Activated CD8-positive, alpha-beta memory T cell treated with anti-CD3 and anti-CD28 coated beads for 48 hours (primary cell): ENCODE measurements at regions not wholly inside any gene's neighbourhood (a gene's known extent, or its start where the extent isn't known, plus 50 kb on each side); places are given as distances from the start of the nearest gene placed in this dataset.

Experiments
- DNase-seq, 3 experiments: peaks; one replicate each; pipeline ENCODE4 v3.0.0-alpha.2; 2020; ENCODE audit warnings: low read depth in 2 of 3, low spot score in 2 of 3

GRCh38 chr14:98555440-98555839, 716.6 kb downstream of the BCL11B start:
- no peak for DNase-seq

GRCh38 chr14:98564006-98564405, 708.0 kb downstream of the BCL11B start:
- DNase-seq, result no peak

- DNase-seq, result no peak
Observed at GRCh38 chr14:98564541-98564940, 707.5 kb downstream of the BCL11B start.

DNA sequence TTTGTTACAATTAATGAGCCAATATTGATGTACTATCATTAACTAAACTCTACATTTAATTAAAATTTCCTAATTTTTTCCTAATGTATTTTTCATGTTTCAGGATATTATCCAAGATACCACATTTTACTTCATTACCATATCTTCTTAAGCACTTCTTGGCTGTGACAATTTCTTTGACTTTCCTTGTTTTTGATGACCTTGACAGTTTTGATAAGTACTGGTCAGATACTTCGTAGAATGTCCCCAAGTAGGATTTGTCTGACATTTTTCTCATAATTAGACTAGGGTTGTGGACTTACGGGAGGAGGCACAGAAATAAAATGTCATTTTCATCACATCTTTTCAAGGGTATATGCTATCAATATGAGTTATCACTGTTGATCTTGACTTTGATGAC, 700.9 kb downstream of the BCL11B start:
- DNase-seq, result no peak

DNA sequence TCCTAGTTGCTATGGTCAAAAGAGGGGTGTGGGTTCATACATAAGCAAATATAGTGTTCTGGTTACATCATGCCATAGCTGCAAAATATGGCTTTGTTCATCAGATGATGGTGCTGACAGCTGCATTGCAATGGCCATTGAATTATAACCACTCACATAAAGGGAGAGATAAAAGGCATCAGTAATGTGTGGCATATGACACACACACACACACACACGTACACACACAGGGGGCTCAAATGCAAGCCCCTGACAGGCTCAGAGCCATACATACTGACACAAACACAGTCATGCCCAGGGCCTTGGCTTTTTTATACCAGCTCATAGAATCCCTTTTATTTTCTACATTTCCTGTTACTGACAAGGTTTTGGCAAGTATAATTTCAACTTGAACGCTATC, 698.9 kb downstream of the BCL11B start:
- no peak for DNase-seq

GRCh38 chr14:98576463-98576862, 695.5 kb downstream of the BCL11B start:
- no peak for DNase-seq

DNA sequence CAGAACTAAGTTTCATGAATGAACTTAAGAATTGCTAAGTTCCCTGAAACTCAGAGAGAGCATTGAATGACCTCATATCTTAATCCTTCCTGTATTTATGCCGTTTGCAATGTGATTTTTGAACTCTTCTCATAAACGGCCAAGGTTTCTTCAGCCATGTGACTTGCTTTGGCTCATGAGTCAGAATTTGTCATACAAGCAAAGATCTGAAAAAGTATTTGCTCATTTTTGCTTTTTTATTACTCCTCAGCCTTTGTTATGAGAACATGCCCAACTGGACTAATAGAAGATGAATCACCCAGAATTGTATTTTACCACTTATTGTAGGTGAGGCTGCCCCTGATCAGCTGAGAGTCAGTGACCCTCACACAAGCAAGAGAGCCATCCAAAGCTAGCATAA, 693.8 kb downstream of the BCL11B start:
- no peak for DNase-seq

DNA sequence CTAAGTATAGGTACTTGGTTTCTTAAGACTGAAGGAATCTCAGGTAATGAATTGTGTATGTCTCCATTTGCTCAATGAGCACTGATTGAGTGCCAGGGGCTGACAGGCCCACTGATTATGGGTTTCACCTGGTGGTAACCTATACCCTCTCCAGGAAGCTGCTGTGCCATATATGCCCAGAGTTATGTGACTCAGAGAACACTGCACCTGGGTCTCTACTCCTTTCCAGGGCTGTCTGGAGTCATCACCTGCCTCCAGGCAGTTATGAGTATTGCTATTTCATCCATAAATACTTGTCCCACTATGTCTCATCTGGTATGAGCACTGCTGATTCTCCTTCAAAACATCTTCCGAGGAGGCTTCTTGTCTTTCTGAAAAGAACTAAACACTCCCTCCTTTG, 692.9 kb downstream of the BCL11B start:
- no peak for DNase-seq

- DNase-seq, result no peak
Observed at GRCh38 chr14:98580131-98580678, 691.8 kb downstream of the BCL11B start.

DNA sequence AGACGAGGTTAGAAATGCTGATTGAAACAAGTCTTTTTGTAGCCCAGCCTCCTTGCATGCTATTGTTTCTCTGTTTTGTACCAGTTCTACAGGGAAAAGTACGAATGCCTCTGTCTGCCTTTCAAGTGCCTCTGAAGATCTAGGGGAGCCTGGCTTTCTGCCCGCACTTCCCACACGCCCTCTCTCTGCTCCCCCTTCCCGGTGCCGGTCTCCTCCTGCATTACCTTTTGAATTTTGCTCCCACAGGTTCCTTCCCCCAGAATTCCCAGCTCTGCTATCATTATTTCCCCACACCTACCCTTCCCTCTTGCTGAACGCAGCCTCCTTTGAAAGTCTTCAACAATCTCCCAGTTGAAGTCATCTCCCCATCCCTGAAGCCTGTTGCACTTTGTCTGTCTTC, 689.7 kb downstream of the BCL11B start:
- DNase-seq, result no peak

GRCh38 chr14:98591161-98591560, 680.8 kb downstream of the BCL11B start:
- no peak for DNase-seq

DNA sequence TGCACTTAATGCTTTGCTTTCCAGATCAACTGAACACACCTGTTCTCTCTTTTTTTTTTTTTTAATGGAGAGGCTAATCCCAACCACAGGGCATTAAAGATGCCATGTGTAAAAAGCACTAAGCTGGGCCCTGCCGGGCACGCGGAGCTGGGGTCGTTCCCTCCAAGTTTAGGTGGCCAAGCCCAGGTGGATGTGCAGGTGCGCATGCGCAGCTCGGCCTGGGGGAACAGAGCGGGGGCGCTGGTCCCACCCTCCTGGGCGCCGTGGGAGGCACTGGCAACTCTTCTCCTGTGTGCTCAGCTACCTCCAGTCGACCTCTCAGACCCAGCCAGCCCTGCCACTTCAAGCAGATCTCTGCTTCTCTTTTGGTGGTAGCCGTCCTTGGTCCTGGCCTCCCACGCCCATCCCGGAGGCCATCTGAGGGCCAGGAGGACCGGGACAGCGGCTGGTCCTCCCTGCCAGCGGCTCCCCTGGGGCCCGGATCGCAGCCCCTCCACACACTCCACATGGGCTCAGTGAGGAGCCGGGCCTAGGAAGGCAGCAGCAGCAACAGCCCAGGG, 679.3 kb downstream of the BCL11B start:
- no peak for DNase-seq

DNA sequence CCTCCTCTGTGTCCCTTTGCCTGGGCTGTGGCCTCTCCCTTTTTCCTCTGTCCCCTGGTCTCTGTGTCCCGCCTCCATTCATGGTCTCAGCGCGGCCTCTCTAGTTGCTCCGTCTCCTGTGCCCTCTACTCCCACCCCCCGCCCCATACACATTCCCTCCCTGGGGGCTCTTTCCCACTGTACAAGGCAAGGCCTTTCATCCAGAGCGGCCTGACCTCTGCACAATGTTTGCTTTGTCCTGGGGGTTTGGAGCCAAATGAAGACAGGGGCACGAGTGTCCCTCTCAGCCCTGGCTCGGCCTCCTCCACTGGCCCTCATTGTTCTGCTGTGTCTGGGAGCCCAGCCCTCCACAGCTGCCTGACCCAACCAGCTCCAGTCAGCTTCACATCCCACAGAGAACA, 678.6 kb downstream of the BCL11B start:
- no peak for DNase-seq

DNA sequence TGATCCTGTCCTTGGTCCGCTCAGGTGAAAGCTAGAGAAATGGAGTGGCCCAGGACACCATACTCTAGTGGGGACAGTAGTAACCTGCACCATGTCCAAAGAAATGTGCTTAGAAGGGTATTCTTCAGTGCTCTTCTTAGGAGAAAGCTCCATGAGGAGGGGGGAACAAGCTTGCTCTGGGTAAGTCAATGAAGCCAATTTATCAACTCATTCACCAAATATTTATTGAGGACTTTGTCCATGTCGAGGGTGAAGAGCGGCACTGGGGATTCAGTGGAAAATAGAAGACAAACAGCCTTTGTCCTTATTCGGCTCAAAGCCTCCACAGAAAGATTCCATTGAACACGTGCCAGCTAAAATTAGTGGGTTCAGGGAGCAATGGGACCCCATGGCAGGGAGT, 677.8 kb downstream of the BCL11B start:
- no peak for DNase-seq

GRCh38 chr14:98598576-98598975, 673.4 kb downstream of the BCL11B start:
- no peak for DNase-seq

- DNase-seq, result no peak
Observed at GRCh38 chr14:98599082-98599481, 672.9 kb downstream of the BCL11B start.

GRCh38 chr14:98602983-98603382, 669.0 kb downstream of the BCL11B start:
- no peak for DNase-seq

DNA sequence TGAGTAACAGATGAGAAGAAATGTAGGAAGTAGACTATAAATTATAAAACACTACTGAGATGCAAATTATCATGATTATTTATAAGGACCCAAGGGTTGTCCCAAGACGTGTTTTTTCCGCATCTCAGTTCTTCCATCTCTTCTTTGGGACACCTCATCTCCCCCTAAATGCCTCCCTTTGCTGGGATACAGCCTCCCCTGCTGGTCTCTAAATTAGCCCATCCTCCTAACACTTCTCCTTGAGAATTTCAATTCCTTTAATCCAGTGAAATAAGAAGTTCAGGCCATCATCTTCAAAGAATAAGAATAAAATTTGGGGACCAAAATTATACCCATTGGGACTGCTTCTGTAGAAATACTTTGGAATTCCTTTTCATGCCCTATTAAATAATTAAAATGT, 667.0 kb downstream of the BCL11B start:
- DNase-seq, result no peak

GRCh38 chr14:98606041-98606640, 665.9 kb downstream of the BCL11B start:
- no peak for DNase-seq

DNA sequence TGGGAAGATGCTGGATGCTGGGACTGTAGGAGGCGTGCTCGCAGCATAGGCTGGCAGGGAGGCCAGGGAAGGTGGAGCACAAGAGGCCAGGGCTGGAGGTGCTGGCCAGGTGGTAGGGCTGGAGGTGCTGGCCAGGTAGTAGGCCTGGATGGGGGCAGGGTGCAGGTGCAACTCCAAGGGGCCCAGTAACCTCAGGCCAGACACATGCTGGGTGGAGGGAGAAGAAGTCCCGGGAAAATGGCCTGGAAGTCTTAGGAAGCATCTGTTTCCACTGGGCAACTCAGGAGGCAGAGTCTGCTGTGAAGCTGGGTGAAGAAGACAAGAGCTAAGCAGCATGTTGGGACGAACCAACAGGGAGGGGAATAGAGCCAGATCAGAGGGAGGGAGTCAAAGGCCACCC, 665.2 kb downstream of the BCL11B start:
- no peak for DNase-seq

DNA sequence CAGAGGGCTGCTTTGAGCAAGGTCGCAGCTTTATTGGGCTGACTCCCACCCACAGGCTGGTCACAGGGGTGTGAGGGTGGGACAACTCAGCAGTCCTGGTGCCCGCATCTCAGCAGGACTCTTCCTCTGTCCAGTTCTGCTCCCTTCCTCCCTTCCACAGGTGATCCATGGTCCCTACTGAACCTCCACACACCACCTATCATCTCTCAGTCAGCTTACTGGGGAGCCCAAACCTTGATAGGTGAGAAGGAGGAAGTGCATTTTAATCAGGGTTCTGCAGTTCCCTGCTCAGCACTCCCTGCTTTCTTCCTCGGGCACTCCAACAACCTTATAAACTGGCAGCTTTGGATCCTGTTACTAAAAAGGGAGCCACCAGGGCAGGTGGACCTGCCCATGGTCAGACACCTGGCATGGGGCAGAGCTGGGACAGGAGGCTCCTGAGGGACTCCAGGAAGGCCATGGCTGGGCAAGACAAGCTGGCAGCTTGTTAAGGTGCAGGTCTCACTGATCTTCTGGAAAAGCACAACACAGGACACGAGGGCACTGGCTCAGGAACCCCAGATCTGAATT, 664.6 kb downstream of the BCL11B start:
- no peak for DNase-seq

GRCh38 chr14:98608071-98609060, 663.6 kb downstream of the BCL11B start:
- DNase-seq, result no peak
